BE2C (cell line): ENCODE measurements at regions not wholly inside any gene's neighbourhood (a gene's known extent, or its start where the extent isn't known, plus 50 kb on each side); places are given as distances from the start of the nearest gene placed in this dataset.

ENCODE experiments used
- DNase-seq: peaks from one replicate; pipeline ENCODE4 v3.0.0-alpha.2; 2020
- H3K27me3 ChIP-seq: fragments of 250-450 bp; sonication (Bioruptor Pico); 2 replicates; pipeline ENCODE4 v1.5.1; 2020; ENCODE audit warnings: mild to moderate bottlenecking
- H3K36me3 ChIP-seq: fragments of 250-450 bp; sonication (Bioruptor Pico); 2 replicates; pipeline ENCODE4 v1.5.1; 2020; ENCODE audit warnings: mild to moderate bottlenecking
- H3K4me1 ChIP-seq: fragments of 250-450 bp; sonication (Bioruptor Pico); 2 replicates; pipeline ENCODE4 v1.5.1; 2020
- H3K4me3 ChIP-seq: 2 replicates; pipeline ENCODE4 v1.5.1; 2011; ENCODE audit warnings: low read depth, low read length
- H3K9me3 ChIP-seq: fragments of 250-450 bp; sonication (Bioruptor Pico); 2 replicates; pipeline ENCODE4 v1.5.1; 2020
- CTCF ChIP-seq: IDR thresholded peaks from 2 replicates; pipeline ENCODE4 v1.5.1; 2012; ENCODE audit warnings: mild to moderate bottlenecking, low read depth, low read length

- Histone ChIP-seq H3K4me1 (no peaks in the 10 kb centered on the region), H3K27me3 (no peaks in the 10 kb centered on the region), H3K36me3 (no peaks in the 10 kb centered on the region), H3K4me3 (no peak overlapping the region), H3K9me3 (no peaks in the 10 kb centered on the region)
- no peak for DNase-seq
- no peak for TF ChIP-seq CTCF
Observed at GRCh38 chr13:87128036-87128435, 543.1 kb upstream of the SLITRK5 start.

GRCh38 chr13:87128491-87128890 is 542.7 kb upstream of the SLITRK5 start:
- Histone ChIP-seq H3K4me3 (no peak overlapping the region), H3K9me3 (no peaks in the 10 kb centered on the region), H3K27me3 (no peaks in the 10 kb centered on the region), H3K4me1 (no peaks in the 10 kb centered on the region), H3K36me3 (no peaks in the 10 kb centered on the region)
- TF ChIP-seq CTCF, result no peak
- DNase-seq, result no peak

DNA sequence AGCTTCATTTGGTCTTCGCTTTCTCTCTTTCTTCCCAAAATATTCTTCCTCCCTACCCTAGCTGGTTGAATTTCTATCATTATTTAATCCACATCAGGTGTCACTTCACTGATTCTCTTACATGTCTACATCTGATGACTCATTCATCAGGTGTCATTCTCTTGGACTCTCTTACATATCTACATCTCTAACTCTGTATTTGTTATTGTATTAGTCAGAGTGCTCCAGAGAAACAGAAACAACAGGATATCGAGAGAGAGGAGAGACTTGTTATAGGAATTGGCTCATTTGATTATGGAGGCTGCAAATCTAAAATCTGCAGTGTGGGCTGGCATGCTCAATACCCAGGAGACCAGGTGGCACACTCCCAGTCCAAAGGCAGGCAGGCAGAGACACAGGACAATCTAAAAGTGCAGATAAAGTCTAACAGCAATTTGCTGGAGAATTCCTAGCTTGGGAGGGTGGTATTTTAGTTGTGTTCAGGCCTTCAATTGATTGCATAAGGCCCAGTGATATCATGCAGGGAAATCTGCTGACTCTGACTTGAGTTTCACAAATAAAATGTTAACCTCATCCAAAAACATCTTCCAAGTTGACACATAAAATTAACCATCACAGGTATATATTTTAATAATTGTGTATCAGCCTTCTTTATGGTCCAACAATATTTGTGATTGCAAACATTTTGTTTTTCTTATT is 541.4 kb upstream of the SLITRK5 start:
- H3K4me3 ChIP-seq, result no peak overlapping the region
- H3K4me1 ChIP-seq, result no peaks in the 10 kb centered on the region
- TF ChIP-seq CTCF, result no peak
- no peak for DNase-seq
- H3K36me3 ChIP-seq, result no peaks in the 10 kb centered on the region
- H3K9me3 ChIP-seq, result no peaks in the 10 kb centered on the region
- H3K27me3 ChIP-seq, result no peaks in the 10 kb centered on the region

GRCh38 chr13:87130423-87130822 is 540.7 kb upstream of the SLITRK5 start:
- no peak for TF ChIP-seq CTCF
- H3K27me3 ChIP-seq, result no peaks in the 10 kb centered on the region
- no peak overlapping the region for H3K4me3 ChIP-seq
- H3K36me3 ChIP-seq, result no peaks in the 10 kb centered on the region
- H3K9me3 ChIP-seq, result no peaks in the 10 kb centered on the region
- H3K4me1 ChIP-seq, result no peaks in the 10 kb centered on the region
- no peak for DNase-seq

DNA sequence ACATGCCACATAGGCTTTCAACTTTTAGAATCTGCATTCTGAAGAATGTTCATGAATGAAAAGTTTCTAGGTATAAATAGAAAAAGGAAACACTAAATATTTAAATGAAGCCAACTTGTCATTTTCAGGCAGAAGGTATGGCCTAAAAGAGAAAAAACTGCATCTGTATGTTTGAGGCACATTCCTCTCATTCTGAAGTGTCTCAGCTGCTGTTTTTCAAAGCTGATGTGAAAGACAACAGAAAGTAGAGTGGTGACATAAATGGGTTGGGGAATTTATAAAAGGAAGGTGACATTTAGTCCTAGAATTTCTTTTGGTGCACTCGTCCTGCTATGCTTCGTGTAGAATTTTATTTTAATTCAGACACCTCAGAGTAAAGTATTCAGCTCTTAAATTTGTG is 539.6 kb upstream of the SLITRK5 start:
- no peak for DNase-seq
- no peak overlapping the region for H3K4me3 ChIP-seq
- no peaks in the 10 kb centered on the region for H3K27me3 ChIP-seq
- H3K36me3 ChIP-seq, result no peaks in the 10 kb centered on the region
- TF ChIP-seq CTCF, result no peak
- no peaks in the 10 kb centered on the region for H3K9me3 ChIP-seq
- H3K4me1 ChIP-seq, result no peaks in the 10 kb centered on the region

DNA sequence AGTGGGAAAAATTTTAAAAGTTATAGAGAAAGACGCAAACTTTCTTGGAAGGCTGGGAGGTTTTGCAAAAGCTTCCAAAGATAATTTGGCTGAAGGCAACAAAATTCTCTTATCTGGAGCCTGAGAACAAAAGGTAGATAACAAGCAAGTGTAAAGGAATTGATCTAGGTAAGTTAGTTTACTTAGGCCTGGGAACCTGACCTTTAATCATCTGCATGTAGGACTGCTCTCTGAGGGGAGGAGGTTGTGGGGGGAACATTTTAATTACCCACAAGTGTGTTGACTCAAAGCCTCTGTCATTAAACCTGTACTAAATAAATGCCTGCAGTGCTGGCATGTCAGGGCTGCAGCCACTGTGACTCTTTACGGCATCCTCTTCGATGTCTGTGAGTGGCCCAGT is 532.3 kb upstream of the SLITRK5 start:
- H3K4me1 ChIP-seq, result no peaks in the 10 kb centered on the region
- no peak for DNase-seq
- TF ChIP-seq CTCF, result no peak

More for the DNA sequence above, 532.3 kb upstream of the SLITRK5 start:
- Histone ChIP-seq H3K27me3 (no peaks in the 10 kb centered on the region), H3K9me3 (no peaks in the 10 kb centered on the region), H3K36me3 (no peaks in the 10 kb centered on the region), H3K4me3 (no peak overlapping the region)
